Right lobe of liver (tissue), 6 donors: ENCODE measurements at regions not wholly inside any gene's neighbourhood (a gene's known extent, or its start where the extent isn't known, plus 50 kb on each side); places are given as distances from the start of the nearest gene placed in this dataset.
"Not testable (repeated sequence)": the region's sequence is repeated elsewhere in the genome, so short reads cannot be mapped to it uniquely, and the experiment has no call there.

Experiments used
- ATAC-seq, 4 donors: fragments of 200-7000 bp; cut with Tn5 transposase; one replicate each; pipeline ENCODE4 v1.9.1; 2020; ENCODE audit warnings: mild to moderate bottlenecking in 4 of 4, moderate library complexity in 4 of 4
- DNase-seq, 3 donors: peaks; one replicate each; pipeline ENCODE4 v3.0.0-alpha.2; 2020
- H3K27ac ChIP-seq, 3 donors: fragments of 200-600 bp; one replicate each; pipeline ENCODE4 v1.8.0; 2022
- H3K27me3 ChIP-seq, 2 donors: fragments of 200-600 bp; one replicate each; pipeline ENCODE4 v1.8.0; 2022
- H3K36me3 ChIP-seq, 4 donors: fragments of 200-600 bp; sonication (generic) in 1 of 4; one replicate each; pipeline versions ENCODE4 v1.5.1 to v1.8.0; 2017 to 2022; ENCODE audit warnings: control low read depth in 1 of 4
- H3K4me1 ChIP-seq, 4 donors: fragments of 200-600 bp; sonication (generic) in 1 of 4; one replicate each; pipeline versions ENCODE4 v1.5.1 to v1.8.0; 2017 to 2022; ENCODE audit warnings: control low read depth in 1 of 4
- H3K4me3 ChIP-seq, 3 donors: fragments of 200-600 bp; one replicate each; pipeline ENCODE4 v1.8.0; 2022
- H3K9me3 ChIP-seq, 4 donors: fragments of 200-600 bp; sonication (generic) in 1 of 4; one replicate each; pipeline versions ENCODE4 v1.5.1 to v1.8.0; 2017 to 2022; ENCODE audit warnings: control low read depth in 1 of 4
- POLR2A ChIP-seq: fragments of 450-650 bp; IDR thresholded peaks from one replicate; pipeline ENCODE4 v1.6.1; 2017; ENCODE audit warnings: antibody characterized with exemption, mild to moderate bottlenecking
- WGBS: methylation state at CpG from one replicate; pipeline ENCODE4 v1.1.6; 2018; ENCODE audit warnings: low coverage, low lambda C conversion rate; ENCODE audit not compliant: insufficient coverage; ENCODE audit errors: missing lambda C conversion rate; 5-methylcytosine and 5-hydroxymethylcytosine counted together
- intact Hi-C, 2 donors: fragments of 100-400 bp; cut with DNase I; formaldehyde crosslinking; loops; one replicate each; pipeline versions ENCODE4 v1.11.2 to v1.14.1; 2022
- TF ChIP-seq, protein P1 (sequence below), 4 donors: fragments of 200-600 bp in 3 of 4; fragments of 450-650 bp in 1 of 4; IDR thresholded peaks; one replicate each; pipeline versions ENCODE4 v1.5.1 to v1.8.0; 2016 to 2022; ENCODE audit warnings: antibody characterized with exemption in 4 of 4, mild to moderate bottlenecking in 2 of 4
- donor health status: DM: no; HTN: yes; CAD: no.
- donor health status: DM: no; HTN: no; CAD: no.
- donor health status: DM: no; HTN: no; CAD: no.
- donor health status: DM: no; HTN: yes; CAD: no.
- donor health status: DM: no; HTN: yes; CAD: no.

DNA sequence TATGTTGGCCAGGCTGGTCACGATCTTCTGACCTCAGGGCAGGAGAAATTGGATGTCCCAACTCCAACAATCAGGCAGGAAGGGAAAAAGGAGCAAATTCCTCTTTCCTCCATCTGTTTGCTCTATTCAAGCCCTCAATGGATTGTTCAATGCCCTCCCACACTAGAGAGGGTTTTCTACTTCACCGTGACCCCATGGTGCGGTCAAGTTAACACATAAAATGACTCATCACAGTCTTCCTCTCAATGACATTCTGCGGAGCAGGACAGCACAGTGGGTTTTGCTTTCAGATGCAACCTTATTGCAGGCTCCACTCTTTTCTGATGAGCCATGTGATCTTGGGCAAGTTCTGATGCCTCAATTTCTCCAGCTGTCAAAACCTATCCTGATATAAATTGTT lies 364.9 kb downstream of the ANKRD30A start:
- Histone ChIP-seq H3K4me3 (no peak overlapping the region), H3K4me1 (no peaks in the 10 kb centered on the region), H3K27me3 (no peaks in the 10 kb centered on the region), H3K27ac (no peak overlapping the region), H3K9me3 (no peaks in the 10 kb centered on the region), H3K36me3 (no peaks in the 10 kb centered on the region)
- no peak for DNase-seq
- TF ChIP-seq, protein P1, sequence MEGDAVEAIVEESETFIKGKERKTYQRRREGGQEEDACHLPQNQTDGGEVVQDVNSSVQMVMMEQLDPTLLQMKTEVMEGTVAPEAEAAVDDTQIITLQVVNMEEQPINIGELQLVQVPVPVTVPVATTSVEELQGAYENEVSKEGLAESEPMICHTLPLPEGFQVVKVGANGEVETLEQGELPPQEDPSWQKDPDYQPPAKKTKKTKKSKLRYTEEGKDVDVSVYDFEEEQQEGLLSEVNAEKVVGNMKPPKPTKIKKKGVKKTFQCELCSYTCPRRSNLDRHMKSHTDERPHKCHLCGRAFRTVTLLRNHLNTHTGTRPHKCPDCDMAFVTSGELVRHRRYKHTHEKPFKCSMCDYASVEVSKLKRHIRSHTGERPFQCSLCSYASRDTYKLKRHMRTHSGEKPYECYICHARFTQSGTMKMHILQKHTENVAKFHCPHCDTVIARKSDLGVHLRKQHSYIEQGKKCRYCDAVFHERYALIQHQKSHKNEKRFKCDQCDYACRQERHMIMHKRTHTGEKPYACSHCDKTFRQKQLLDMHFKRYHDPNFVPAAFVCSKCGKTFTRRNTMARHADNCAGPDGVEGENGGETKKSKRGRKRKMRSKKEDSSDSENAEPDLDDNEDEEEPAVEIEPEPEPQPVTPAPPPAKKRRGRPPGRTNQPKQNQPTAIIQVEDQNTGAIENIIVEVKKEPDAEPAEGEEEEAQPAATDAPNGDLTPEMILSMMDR (IDR thresholded peaks at IDR 0.05), result no peak
- no peak for TF ChIP-seq POLR2A
- no peak for ATAC-seq
- intact Hi-C loops, result no loop called here
- WGBS, result 77% methylated on average over 4 of the region's 4 CpGs

DNA sequence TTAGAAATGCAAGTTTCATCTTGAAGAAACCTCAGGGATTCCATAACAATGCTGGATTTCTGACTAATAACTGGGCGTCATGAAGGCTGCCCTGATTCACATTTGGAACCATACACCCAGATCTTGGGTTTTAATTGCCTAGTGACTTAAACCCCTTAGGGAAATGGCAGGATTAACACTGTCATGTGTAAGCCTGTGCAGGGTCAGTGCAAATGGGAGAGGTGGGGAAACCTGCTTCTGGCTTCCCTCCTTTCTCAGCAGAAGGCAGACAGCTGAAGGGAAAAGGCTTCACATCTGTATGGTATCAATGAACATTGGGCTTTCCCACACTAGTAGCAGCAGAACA lies 364.2 kb downstream of the ANKRD30A start:
- ATAC-seq, result no peak
- intact Hi-C loops, result no loop called here
- DNase-seq, result no peak
- no peaks in the 10 kb centered on the region for H3K9me3 ChIP-seq
- H3K27ac ChIP-seq, result no peak overlapping the region
- no peak overlapping the region for H3K4me3 ChIP-seq
- H3K4me1 ChIP-seq, result no peaks in the 10 kb centered on the region
- TF ChIP-seq POLR2A, result no peak
- TF ChIP-seq, protein P1 (IDR thresholded peaks at IDR 0.05), result no peak
- 17% methylated on average over 1 of the region's 1 CpG for WGBS
- no peaks in the 10 kb centered on the region for H3K27me3 ChIP-seq
- H3K36me3 ChIP-seq, result no peaks in the 10 kb centered on the region

DNA sequence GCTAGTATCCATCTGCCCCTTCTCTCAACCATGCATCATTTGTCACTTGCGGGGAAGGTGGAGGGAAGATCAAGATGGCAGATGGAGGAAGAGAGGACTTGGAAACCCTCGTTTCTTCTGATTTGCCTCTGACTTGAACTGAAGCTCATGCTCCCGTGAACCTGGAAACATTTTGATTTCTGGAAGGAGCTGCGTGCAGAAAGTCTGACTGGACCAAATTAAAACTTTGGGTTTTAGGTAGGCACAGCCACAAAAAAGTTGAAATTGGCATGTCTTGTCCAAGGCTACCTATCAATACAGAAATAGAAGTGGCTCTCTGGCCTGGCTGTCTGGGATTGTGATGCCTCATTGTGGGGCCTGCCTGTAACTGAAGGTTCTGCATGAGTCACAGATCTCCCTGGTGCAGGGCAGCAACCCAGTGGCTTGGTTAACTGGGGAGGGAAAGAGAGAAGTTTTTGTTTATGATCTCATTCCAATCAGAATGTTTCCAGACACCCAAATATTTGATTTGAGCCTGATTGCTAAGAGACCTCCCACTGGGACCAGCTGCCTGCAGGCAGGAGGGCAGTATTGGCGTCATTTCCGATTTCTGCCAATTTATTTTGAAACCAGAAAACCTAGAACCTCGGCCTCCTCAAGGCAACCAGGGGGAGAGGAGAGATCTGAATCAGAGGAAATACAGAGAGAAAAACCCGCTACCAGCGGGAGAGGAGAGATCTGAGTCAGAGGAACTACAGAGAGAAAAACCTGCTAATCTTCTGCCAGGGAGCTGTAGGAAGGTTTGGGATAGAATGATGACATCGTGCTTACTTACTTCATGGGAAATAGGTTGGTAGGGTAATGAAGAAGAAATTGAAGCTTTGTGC lies 363.6 kb downstream of the ANKRD30A start:
- Histone ChIP-seq H3K4me3 (no peak overlapping the region), H3K27me3 (no peaks in the 10 kb centered on the region), H3K4me1 (no peaks in the 10 kb centered on the region), H3K36me3 (no peaks in the 10 kb centered on the region), H3K27ac (no peak overlapping the region), H3K9me3 (no peaks in the 10 kb centered on the region)
- TF ChIP-seq, protein P1 (IDR thresholded peaks at IDR 0.05), result no peak
- no peak for TF ChIP-seq POLR2A
- 52% methylated on average over 10 of the region's 10 CpGs for WGBS
- intact Hi-C loops, result no loop called here
- ATAC-seq (no peak), DNase-seq (no peak)

DNA sequence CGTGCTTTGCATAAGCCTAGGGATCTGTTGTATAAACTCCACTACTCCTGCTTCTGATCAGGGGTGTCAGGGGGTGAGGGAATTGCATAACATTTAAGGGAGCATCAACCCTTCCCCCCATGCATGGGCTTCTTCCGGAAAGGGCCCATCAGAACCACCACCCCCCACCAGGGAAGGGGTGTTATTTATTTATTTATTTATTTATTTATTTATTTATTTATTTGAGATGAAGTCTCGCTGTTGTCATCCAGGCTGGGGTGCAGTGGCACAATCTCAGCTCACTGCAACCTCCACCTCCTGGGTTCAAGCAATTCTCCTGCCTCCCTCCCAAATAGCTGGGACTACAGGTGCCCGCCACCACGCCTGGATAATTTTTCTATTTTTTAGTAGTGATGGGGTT lies 355.2 kb downstream of the ANKRD30A start:
- H3K36me3 ChIP-seq, H3K4me1 ChIP-seq, ATAC-seq, intact Hi-C loops, DNase-seq, H3K27ac ChIP-seq, H3K9me3 ChIP-seq, H3K4me3 ChIP-seq, H3K27me3 ChIP-seq: not testable (repeated sequence)
- WGBS, result 69% methylated on average over 5 of the region's 5 CpGs

DNA sequence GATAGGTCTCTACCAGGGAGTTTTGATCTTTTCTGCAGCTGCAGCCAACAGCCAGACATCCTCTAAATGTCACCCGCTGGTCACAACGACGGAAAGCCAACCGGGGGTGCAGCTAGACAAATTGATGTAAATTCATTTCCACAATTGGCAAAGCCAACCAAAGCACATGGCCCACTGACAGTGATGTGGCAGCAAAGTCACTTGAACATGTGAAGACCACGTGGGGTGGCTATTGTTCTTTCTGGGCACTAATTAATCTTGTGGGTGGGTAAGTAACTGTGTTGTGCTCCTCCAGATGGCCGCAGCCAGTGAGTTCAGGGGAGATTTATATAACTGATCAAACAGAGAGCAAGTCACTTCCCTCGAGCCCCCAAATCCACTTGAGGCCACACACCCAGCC lies 354.1 kb downstream of the ANKRD30A start:
- TF ChIP-seq, protein P1 (IDR thresholded peaks at IDR 0.05), result no peak
- no peak for TF ChIP-seq POLR2A
- ATAC-seq (no peak), DNase-seq (no peak)
- no peaks in the 10 kb centered on the region for H3K4me1 ChIP-seq
- H3K27me3 ChIP-seq, result no peaks in the 10 kb centered on the region
- no peak overlapping the region for H3K27ac ChIP-seq
- no peaks in the 10 kb centered on the region for H3K36me3 ChIP-seq
- H3K4me3 ChIP-seq, result no peak overlapping the region
- no peaks in the 10 kb centered on the region for H3K9me3 ChIP-seq
- intact Hi-C loops, result no loop called here
- 76% methylated on average over 7 of the region's 7 CpGs for WGBS
